ENCODE measurements at regions not wholly inside any gene's neighbourhood (a gene's known extent, or its start where the extent isn't known, plus 50 kb on each side); places are given as distances from the start of the nearest gene placed in this dataset.

- no peak for TF ChIP-seq POLR2A (IDR thresholded peaks at IDR 0.05)
- TF ChIP-seq CTCF (IDR thresholded peaks at IDR 0.05), result no peak
- no peak for TF ChIP-seq EP300 (IDR thresholded peaks at IDR 0.05)
- TF ChIP-seq POLR2AphosphoS5 (IDR thresholded peaks at IDR 0.05), result no peak
These were observed 76.5 kb upstream of the PLAC8 start for GRCh38 chr4:83191026-83191425.
